Stomach (tissue), 8 donors: ENCODE measurements at regions not wholly inside any gene's neighbourhood (a gene's known extent, or its start where the extent isn't known, plus 50 kb on each side); places are given as distances from the start of the nearest gene placed in this dataset.

ENCODE experiments used
- DNase-seq, 2 donors: peaks; one replicate each; pipeline versions ENCODE4 v3.0.0 to v3.0.0-alpha.2; 2013 to 2019
- H3K27ac ChIP-seq, 5 donors: fragments of 200-600 bp in 4 of 5; sonication (generic) in 4 of 5; one replicate each; pipeline ENCODE4 v1.5.1; 2013 to 2019; ENCODE audit warnings: mild to moderate bottlenecking in 1 of 5, moderate library complexity in 1 of 5
- H3K27me3 ChIP-seq, 3 donors: fragments of 200-600 bp; sonication (generic); one replicate each; pipeline ENCODE4 v1.5.1; 2017 to 2019; ENCODE audit warnings: mixed run types in 1 of 3
- H3K36me3 ChIP-seq, 4 donors: fragments of 200-600 bp; sonication (generic); 1 replicate in 3 of 4; 2 replicates in 1 of 4; pipeline ENCODE4 v1.5.1; 2016 to 2019
- H3K4me1 ChIP-seq, 4 donors: fragments of 200-600 bp; sonication (generic); one replicate each; pipeline ENCODE4 v1.5.1; 2016 to 2019
- H3K4me3 ChIP-seq, 4 donors: fragments of 200-600 bp; sonication (generic) in 3 of 4; one replicate each; pipeline ENCODE4 v1.5.1; 2016 to 2019; ENCODE audit warnings: mild to moderate bottlenecking in 1 of 4
- H3K9me3 ChIP-seq, 4 donors: fragments of 200-600 bp; sonication (generic); one replicate each; pipeline ENCODE4 v1.5.1; 2016 to 2019
- EP300 ChIP-seq: sonication (generic); formaldehyde crosslinking; IDR thresholded peaks from one replicate; pipeline ENCODE4 v1.6.1; 2017; ENCODE audit warnings: antibody characterized with exemption
- POLR2A ChIP-seq, 4 donors: fragments of 450-650 bp; IDR thresholded peaks; one replicate each; pipeline ENCODE4 v1.6.1; 2016; ENCODE audit warnings: antibody characterized with exemption in 4 of 4, control low read depth in 2 of 4, mild to moderate bottlenecking in 1 of 4, moderate library complexity in 1 of 4
- POLR2AphosphoS5 ChIP-seq, 3 donors: sonication (generic); formaldehyde crosslinking; IDR thresholded peaks; one replicate each; pipeline ENCODE4 v1.6.1; 2016; ENCODE audit warnings: antibody characterized with exemption in 3 of 3
- WGBS, 5 donors: extraction: QIAGEN DNeasy Blood & Tissue Kit in 3 of 5; methylation state at CpG; one replicate each; pipeline versions ENCODE4 v1.1.5 to v1.1.7; 2013 to 2018; 5-methylcytosine and 5-hydroxymethylcytosine counted together
- intact Hi-C: fragments of 100-400 bp; cut with DNase I; formaldehyde crosslinking; loops from one replicate; pipeline ENCODE4 v1.15.1; 2023; ENCODE audit warnings: low total_unique reads
- TF ChIP-seq, protein P1 (sequence below), 7 experiments: fragments of 450-650 bp in 4 of 7; fragments of 200-600 bp in 3 of 7; sonication (generic) in 3 of 7; IDR thresholded peaks; one replicate each; pipeline ENCODE4 v1.5.1; 2016 to 2019; ENCODE audit warnings: antibody characterized with exemption in 7 of 7, control low read depth in 2 of 7, mild to moderate bottlenecking in 1 of 7
- donor health status: healthy with polysubstance abuse.
- donor health status: Bipolar disorder and iron deficiency.
- donor health status: healthy.

GRCh38 chr15:61541516-61541915 lies 312.4 kb upstream of the RORA start:
- TF ChIP-seq EP300 (no peak), POLR2AphosphoS5 (IDR thresholded peaks at IDR 0.05) (no peak), POLR2A (IDR thresholded peaks at IDR 0.05) (no peak)
- TF ChIP-seq, protein P1, sequence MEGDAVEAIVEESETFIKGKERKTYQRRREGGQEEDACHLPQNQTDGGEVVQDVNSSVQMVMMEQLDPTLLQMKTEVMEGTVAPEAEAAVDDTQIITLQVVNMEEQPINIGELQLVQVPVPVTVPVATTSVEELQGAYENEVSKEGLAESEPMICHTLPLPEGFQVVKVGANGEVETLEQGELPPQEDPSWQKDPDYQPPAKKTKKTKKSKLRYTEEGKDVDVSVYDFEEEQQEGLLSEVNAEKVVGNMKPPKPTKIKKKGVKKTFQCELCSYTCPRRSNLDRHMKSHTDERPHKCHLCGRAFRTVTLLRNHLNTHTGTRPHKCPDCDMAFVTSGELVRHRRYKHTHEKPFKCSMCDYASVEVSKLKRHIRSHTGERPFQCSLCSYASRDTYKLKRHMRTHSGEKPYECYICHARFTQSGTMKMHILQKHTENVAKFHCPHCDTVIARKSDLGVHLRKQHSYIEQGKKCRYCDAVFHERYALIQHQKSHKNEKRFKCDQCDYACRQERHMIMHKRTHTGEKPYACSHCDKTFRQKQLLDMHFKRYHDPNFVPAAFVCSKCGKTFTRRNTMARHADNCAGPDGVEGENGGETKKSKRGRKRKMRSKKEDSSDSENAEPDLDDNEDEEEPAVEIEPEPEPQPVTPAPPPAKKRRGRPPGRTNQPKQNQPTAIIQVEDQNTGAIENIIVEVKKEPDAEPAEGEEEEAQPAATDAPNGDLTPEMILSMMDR (IDR thresholded peaks at IDR 0.05) = no peak
- intact Hi-C loops = no loop called here
- no peak overlapping the region for H3K27ac ChIP-seq
- H3K36me3 ChIP-seq = no peaks in the 10 kb centered on the region
- no peak overlapping the region for H3K4me3 ChIP-seq
- no peaks in the 10 kb centered on the region for H3K4me1 ChIP-seq
- H3K9me3 ChIP-seq = no peaks in the 10 kb centered on the region
- peaks cover 0 to 10% (median 0%) of the 10 kb centered on the region in 3 donors for H3K27me3 ChIP-seq
- DNase-seq = no peak
- 75 to 92% (median 88%) methylated on average over 1 of the region's 1 CpG for WGBS, 5 donors

GRCh38 chr15:61537337-61537736 lies 308.2 kb upstream of the RORA start:
- no peaks in the 10 kb centered on the region for H3K9me3 ChIP-seq
- no peaks in the 10 kb centered on the region for H3K4me1 ChIP-seq
- H3K4me3 ChIP-seq = no peak overlapping the region
- WGBS, 5 donors = 37 to 58% (median 51%) methylated on average over 3 of the region's 3 CpGs
- H3K27ac ChIP-seq = no peak overlapping the region
- no peaks in the 10 kb centered on the region for H3K36me3 ChIP-seq
- H3K27me3 ChIP-seq = peaks cover 0 to 18% (median 0%) of the 10 kb centered on the region in 3 donors
- no peak for DNase-seq
- TF ChIP-seq POLR2A (IDR thresholded peaks at IDR 0.05) = no peak
- no peak for TF ChIP-seq EP300
- TF ChIP-seq, protein P1 (IDR thresholded peaks at IDR 0.05) = no peak
- no peak for TF ChIP-seq POLR2AphosphoS5 (IDR thresholded peaks at IDR 0.05)
- intact Hi-C loops = no loop called here

DNA sequence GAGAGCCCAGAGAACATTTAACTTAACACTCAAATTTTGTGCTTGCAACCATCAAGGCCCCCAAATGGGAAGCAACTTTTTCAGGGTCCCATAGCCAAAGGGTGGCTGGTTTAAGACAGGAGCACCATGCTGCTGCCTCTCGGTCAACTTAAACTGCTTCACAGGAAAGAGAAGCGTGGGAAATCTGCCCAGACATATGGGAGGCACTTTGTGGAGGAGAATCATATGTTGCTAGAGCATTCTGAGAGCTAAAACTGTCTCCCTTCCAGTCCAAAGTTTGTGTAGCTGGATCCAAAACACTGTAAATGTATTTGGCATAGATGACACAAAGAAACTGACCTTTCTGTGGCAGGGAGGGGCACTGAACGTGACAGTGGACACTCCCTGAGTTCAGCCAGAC lies 305.9 kb upstream of the RORA start:
- TF ChIP-seq, protein P1 (IDR thresholded peaks at IDR 0.05) = no peak
- TF ChIP-seq EP300 (no peak), POLR2A (IDR thresholded peaks at IDR 0.05) (no peak), POLR2AphosphoS5 (IDR thresholded peaks at IDR 0.05) (no peak)
- Histone ChIP-seq H3K4me1 (no peaks in the 10 kb centered on the region), H3K36me3 (no peaks in the 10 kb centered on the region), H3K4me3 (no peak overlapping the region), H3K27ac (no peak overlapping the region), H3K27me3 (peaks cover 0 to 18% (median 0%) of the 10 kb centered on the region in 3 donors), H3K9me3 (no peaks in the 10 kb centered on the region)
- intact Hi-C loops = no loop called here
- 43 to 66% (median 56%) methylated on average over 3 of the region's 3 CpGs for WGBS, 5 donors
- DNase-seq = peak in 1 of 2 donors; percentile 40

- WGBS, 5 donors = 63 to 74% (median 65%) methylated on average over 2 of the region's 2 CpGs
- H3K4me3 ChIP-seq = no peak overlapping the region
- no peak overlapping the region for H3K27ac ChIP-seq
- no peaks in the 10 kb centered on the region for H3K4me1 ChIP-seq
- intact Hi-C loops = no loop called here
- no peaks in the 10 kb centered on the region for H3K36me3 ChIP-seq
- DNase-seq = peak in 1 of 2 donors; percentile 18
- H3K9me3 ChIP-seq = no peaks in the 10 kb centered on the region
- TF ChIP-seq, protein P1 (IDR thresholded peaks at IDR 0.05) = no peak
- no peak for TF ChIP-seq POLR2A (IDR thresholded peaks at IDR 0.05)
- no peak for TF ChIP-seq POLR2AphosphoS5 (IDR thresholded peaks at IDR 0.05)
- no peak for TF ChIP-seq EP300
- H3K27me3 ChIP-seq = peaks cover 0 to 4% (median 0%) of the 10 kb centered on the region in 3 donors
These were observed 301.7 kb upstream of the RORA start for GRCh38 chr15:61530769-61531168.
